ENCODE measurements at regions not wholly inside any gene's neighbourhood (a gene's known extent, or its start where the extent isn't known, plus 50 kb on each side); places are given as distances from the start of the nearest gene placed in this dataset.

DNA sequence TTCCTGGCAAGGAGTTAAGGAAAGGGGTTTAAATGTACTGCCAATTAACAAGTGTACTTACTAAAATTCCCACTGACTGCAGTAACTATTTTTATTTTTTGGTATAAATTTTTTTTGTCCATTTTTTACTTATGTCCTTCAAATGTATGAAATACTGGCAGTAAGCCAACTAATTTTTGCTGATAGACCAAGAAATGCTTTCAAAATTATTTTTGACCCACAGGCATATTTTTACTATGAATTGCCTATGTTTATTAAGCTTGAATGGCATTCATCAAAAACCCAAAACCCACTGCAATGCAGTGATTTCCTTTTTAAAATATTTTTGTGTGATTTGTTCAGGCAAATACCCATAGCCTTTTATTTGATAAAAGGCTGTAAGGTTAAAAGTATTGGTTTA is 560.1 kb downstream of the UTRN start:
- no peaks in the 10 kb centered on the region for H3K27me3 ChIP-seq (ENCODE audit: control insufficient read depth in 4 of 4, insufficient read depth in 4 of 4, low read length in 3 of 4)
- H3K9me3 ChIP-seq (ENCODE audit: control insufficient read depth in 4 of 4, low read length in 3 of 4): no peaks in the 10 kb centered on the region
- H3K4me3 ChIP-seq (ENCODE audit: low read depth in 1 of 3, low read length in 3 of 3): no peak overlapping the region
- no peak overlapping the region for H3K27ac ChIP-seq (ENCODE audit: low read depth in 1 of 2, low read length in 2 of 2)
- no peak overlapping the region for H3K9ac ChIP-seq (ENCODE audit: low read depth in 1 of 2, low read length in 2 of 2)
- no peak for TF ChIP-seq TAF1 (conservative IDR thresholded peaks at IDR 0.05)
- TF ChIP-seq CTCF (IDR thresholded peaks at IDR 0.05; ENCODE audit: low read depth, low read length, missing input control): no peak
- TF ChIP-seq HNF4G (IDR thresholded peaks at IDR 0.05): no peak
- TF ChIP-seq SP1 (IDR thresholded peaks at IDR 0.05): no peak
- no peak for TF ChIP-seq JUND (IDR thresholded peaks at IDR 0.05)
- TF ChIP-seq YY1 (IDR thresholded peaks at IDR 0.05): no peak
- TF ChIP-seq, protein P1, sequence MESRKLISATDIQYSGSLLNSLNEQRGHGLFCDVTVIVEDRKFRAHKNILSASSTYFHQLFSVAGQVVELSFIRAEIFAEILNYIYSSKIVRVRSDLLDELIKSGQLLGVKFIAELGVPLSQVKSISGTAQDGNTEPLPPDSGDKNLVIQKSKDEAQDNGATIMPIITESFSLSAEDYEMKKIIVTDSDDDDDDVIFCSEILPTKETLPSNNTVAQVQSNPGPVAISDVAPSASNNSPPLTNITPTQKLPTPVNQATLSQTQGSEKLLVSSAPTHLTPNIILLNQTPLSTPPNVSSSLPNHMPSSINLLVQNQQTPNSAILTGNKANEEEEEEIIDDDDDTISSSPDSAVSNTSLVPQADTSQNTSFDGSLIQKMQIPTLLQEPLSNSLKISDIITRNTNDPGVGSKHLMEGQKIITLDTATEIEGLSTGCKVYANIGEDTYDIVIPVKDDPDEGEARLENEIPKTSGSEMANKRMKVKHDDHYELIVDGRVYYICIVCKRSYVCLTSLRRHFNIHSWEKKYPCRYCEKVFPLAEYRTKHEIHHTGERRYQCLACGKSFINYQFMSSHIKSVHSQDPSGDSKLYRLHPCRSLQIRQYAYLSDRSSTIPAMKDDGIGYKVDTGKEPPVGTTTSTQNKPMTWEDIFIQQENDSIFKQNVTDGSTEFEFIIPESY (IDR thresholded peaks at IDR 0.05): no peak
- no peak for TF ChIP-seq FOXA2 (IDR thresholded peaks at IDR 0.05)
- TF ChIP-seq, protein P2, sequence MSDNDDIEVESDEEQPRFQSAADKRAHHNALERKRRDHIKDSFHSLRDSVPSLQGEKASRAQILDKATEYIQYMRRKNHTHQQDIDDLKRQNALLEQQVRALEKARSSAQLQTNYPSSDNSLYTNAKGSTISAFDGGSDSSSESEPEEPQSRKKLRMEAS (IDR thresholded peaks at IDR 0.05): no peak
- DNase-seq (ENCODE audit: low spot score): no peak
- no peaks in the 10 kb centered on the region for H3K4me1 ChIP-seq (ENCODE audit: control insufficient read depth in 4 of 4, insufficient read depth in 4 of 4, low read length in 3 of 4)
- H3K36me3 ChIP-seq (ENCODE audit: control insufficient read depth in 4 of 4, insufficient read depth in 3 of 4, low read depth in 1 of 4, low read length in 3 of 4): peaks cover 2 to 11% (median 8%) of the 10 kb centered on the region in 4 donors

- Histone ChIP-seq H3K36me3 (ENCODE audit: control insufficient read depth in 4 of 4, insufficient read depth in 3 of 4, low read depth in 1 of 4, low read length in 3 of 4) (peaks cover 2 to 14% (median 11%) of the 10 kb centered on the region in 4 donors), H3K27me3 (ENCODE audit: control insufficient read depth in 4 of 4, insufficient read depth in 4 of 4, low read length in 3 of 4) (no peaks in the 10 kb centered on the region), H3K4me1 (ENCODE audit: control insufficient read depth in 4 of 4, insufficient read depth in 4 of 4, low read length in 3 of 4) (no peaks in the 10 kb centered on the region), H3K9ac (ENCODE audit: low read depth in 1 of 2, low read length in 2 of 2) (no peak overlapping the region), H3K9me3 (ENCODE audit: control insufficient read depth in 4 of 4, low read length in 3 of 4) (no peaks in the 10 kb centered on the region), H3K4me3 (ENCODE audit: low read depth in 1 of 3, low read length in 3 of 3) (no peak overlapping the region), H3K27ac (ENCODE audit: low read depth in 1 of 2, low read length in 2 of 2) (no peak overlapping the region)
- WGBS: 93% methylated on average over 2 of the region's 2 CpGs
- no peak for DNase-seq (ENCODE audit: low spot score)
- TF ChIP-seq GABPA (IDR thresholded peaks at IDR 0.05 in 1 of 2, conservative IDR thresholded peaks at IDR 0.05 in 1 of 2) (no peak), HNF4G (IDR thresholded peaks at IDR 0.05) (no peak), JUND (IDR thresholded peaks at IDR 0.05) (no peak), RAD21 (IDR thresholded peaks at IDR 0.05) (no peak), YY1 (IDR thresholded peaks at IDR 0.05) (no peak), FOXA1 (IDR thresholded peaks at IDR 0.05) (no peak), NR2F2 (IDR thresholded peaks at IDR 0.05) (no peak), EGR1 (IDR thresholded peaks at IDR 0.05; ENCODE audit: low read depth in 2 of 2) (no peak), ATF3 (IDR thresholded peaks at IDR 0.05) (no peak), FOXA2 (IDR thresholded peaks at IDR 0.05) (no peak), RXRA (IDR thresholded peaks at IDR 0.05) (no peak), HNF4A (conservative IDR thresholded peaks at IDR 0.05) (no peak), SP1 (IDR thresholded peaks at IDR 0.05) (no peak), CTCF (IDR thresholded peaks at IDR 0.05; ENCODE audit: low read depth, low read length, missing input control) (no peak), TAF1 (conservative IDR thresholded peaks at IDR 0.05) (no peak)
- TF ChIP-seq, protein P2 (IDR thresholded peaks at IDR 0.05): no peak
- TF ChIP-seq, protein P3, sequence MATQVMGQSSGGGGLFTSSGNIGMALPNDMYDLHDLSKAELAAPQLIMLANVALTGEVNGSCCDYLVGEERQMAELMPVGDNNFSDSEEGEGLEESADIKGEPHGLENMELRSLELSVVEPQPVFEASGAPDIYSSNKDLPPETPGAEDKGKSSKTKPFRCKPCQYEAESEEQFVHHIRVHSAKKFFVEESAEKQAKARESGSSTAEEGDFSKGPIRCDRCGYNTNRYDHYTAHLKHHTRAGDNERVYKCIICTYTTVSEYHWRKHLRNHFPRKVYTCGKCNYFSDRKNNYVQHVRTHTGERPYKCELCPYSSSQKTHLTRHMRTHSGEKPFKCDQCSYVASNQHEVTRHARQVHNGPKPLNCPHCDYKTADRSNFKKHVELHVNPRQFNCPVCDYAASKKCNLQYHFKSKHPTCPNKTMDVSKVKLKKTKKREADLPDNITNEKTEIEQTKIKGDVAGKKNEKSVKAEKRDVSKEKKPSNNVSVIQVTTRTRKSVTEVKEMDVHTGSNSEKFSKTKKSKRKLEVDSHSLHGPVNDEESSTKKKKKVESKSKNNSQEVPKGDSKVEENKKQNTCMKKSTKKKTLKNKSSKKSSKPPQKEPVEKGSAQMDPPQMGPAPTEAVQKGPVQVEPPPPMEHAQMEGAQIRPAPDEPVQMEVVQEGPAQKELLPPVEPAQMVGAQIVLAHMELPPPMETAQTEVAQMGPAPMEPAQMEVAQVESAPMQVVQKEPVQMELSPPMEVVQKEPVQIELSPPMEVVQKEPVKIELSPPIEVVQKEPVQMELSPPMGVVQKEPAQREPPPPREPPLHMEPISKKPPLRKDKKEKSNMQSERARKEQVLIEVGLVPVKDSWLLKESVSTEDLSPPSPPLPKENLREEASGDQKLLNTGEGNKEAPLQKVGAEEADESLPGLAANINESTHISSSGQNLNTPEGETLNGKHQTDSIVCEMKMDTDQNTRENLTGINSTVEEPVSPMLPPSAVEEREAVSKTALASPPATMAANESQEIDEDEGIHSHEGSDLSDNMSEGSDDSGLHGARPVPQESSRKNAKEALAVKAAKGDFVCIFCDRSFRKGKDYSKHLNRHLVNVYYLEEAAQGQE (IDR thresholded peaks at IDR 0.05): no peak
- TF ChIP-seq, protein P1 (IDR thresholded peaks at IDR 0.05): no peak
These were observed 562.8 kb downstream of the UTRN start for GRCh38 chr6:144847916-144848315.

Data from liver (tissue), 8 donors.